Right lobe of liver (tissue), 4 donors: ENCODE measurements at regions not wholly inside any gene's neighbourhood (a gene's known extent, or its start where the extent isn't known, plus 50 kb on each side); places are given as distances from the start of the nearest gene placed in this dataset.

ENCODE experiments used
- CTCF ChIP-seq, 4 donors: fragments of 200-600 bp in 3 of 4; fragments of 450-650 bp in 1 of 4; IDR thresholded peaks; one replicate each; pipeline versions ENCODE4 v1.5.1 to v1.8.0; 2016 to 2022; ENCODE audit warnings: antibody characterized with exemption in 4 of 4, mild to moderate bottlenecking in 2 of 4
- POLR2A ChIP-seq: fragments of 450-650 bp; IDR thresholded peaks from one replicate; pipeline ENCODE4 v1.6.1; 2017; ENCODE audit warnings: antibody characterized with exemption, mild to moderate bottlenecking
- donor health status: DM: no; HTN: no; CAD: no.
- donor health status: DM: no; HTN: no; CAD: no.
- donor health status: DM: no; HTN: yes; CAD: no.

- TF ChIP-seq CTCF (IDR thresholded peaks at IDR 0.05), result no peak
- no peak for TF ChIP-seq POLR2A
Measured at GRCh38 chr15:66860844-66861243, 158.8 kb downstream of the SMAD6 start.
